Tibial artery (tissue), 4 donors: ENCODE measurements at regions not wholly inside any gene's neighbourhood (a gene's known extent, or its start where the extent isn't known, plus 50 kb on each side); places are given as distances from the start of the nearest gene placed in this dataset.

Source experiments
- DNase-seq, 2 donors: peaks; one replicate each; pipeline ENCODE4 v3.0.0-alpha.2; 2019
- H3K27ac ChIP-seq, 2 donors: fragments of 200-600 bp; sonication (generic) in 1 of 2; 1 replicate in 1 of 2; 2 replicates in 1 of 2; pipeline ENCODE4 v1.5.1; 2018 to 2019; ENCODE audit warnings: mild to moderate bottlenecking in 1 of 2
- H3K27me3 ChIP-seq, 2 donors: fragments of 200-600 bp; sonication (generic) in 1 of 2; one replicate each; pipeline versions ENCODE4 v1.5.1 to v1.6.0; 2016 to 2019
- H3K36me3 ChIP-seq, 3 donors: fragments of 200-600 bp; sonication (generic) in 2 of 3; one replicate each; pipeline ENCODE4 v1.5.1; 2016 to 2019; ENCODE audit warnings: mild to moderate bottlenecking in 2 of 3
- H3K4me1 ChIP-seq, 4 donors: fragments of 200-600 bp; sonication (generic) in 2 of 4; 1 replicate in 3 of 4; 2 replicates in 1 of 4; pipeline ENCODE4 v1.5.1; 2016 to 2019
- H3K4me3 ChIP-seq, 2 donors: fragments of 200-600 bp; sonication (generic) in 1 of 2; 1 replicate in 1 of 2; 2 replicates in 1 of 2; pipeline ENCODE4 v1.5.1; 2018 to 2019; ENCODE audit warnings: mild to moderate bottlenecking in 2 of 2
- H3K9me3 ChIP-seq, 3 donors: fragments of 200-600 bp; sonication (generic) in 1 of 3; one replicate each; pipeline ENCODE4 v1.5.1; 2016 to 2019
- CTCF ChIP-seq, 2 experiments: fragments of 200-600 bp in 1 of 2; fragments of 450-650 bp in 1 of 2; IDR thresholded peaks; one replicate each; pipeline ENCODE4 v1.5.1; 2017 to 2019; ENCODE audit warnings: antibody characterized with exemption in 2 of 2, mild to moderate bottlenecking in 1 of 2, moderate library complexity in 1 of 2
- intact Hi-C: fragments of 100-400 bp; cut with DNase I; formaldehyde crosslinking; loops from one replicate; pipeline ENCODE4 v1.15.0; 2023; ENCODE audit warnings: low total_unique reads

- Histone ChIP-seq H3K9me3 (no peaks in the 10 kb centered on the region), H3K27me3 (no peaks in the 10 kb centered on the region), H3K4me1 (peaks cover 0 to 4% (median 0%) of the 10 kb centered on the region in 4 donors), H3K36me3 (no peaks in the 10 kb centered on the region), H3K4me3 (no peak overlapping the region), H3K27ac (no peak overlapping the region)
- intact Hi-C loops, result no loop called here
- no peak for DNase-seq
- no peak for TF ChIP-seq CTCF (IDR thresholded peaks at IDR 0.05)
Measured at GRCh38 chr5:14976486-14976885, 104.9 kb upstream of the ANKH start.

DNA sequence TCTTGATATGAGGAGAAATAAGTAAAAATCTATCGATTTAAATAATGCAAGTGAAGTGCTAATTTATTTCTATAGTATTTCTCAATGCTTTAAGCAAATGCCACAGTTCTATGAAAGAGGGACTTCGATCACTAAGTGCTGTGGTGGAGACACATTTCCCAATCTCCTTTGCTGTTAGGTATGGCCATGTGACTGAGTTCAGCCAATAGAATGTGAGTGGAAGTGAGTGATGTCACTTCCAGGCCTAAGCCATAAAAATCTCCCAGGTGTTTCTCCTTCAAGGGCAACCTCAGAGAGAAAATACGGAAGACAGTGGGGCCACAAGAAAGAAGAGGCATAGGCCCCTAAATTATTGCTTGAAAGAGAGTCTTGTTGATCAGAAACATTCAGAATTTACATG is 100.3 kb upstream of the ANKH start:
- H3K27me3 ChIP-seq, result no peaks in the 10 kb centered on the region
- TF ChIP-seq CTCF (IDR thresholded peaks at IDR 0.05), result no peak
- no peak overlapping the region for H3K4me3 ChIP-seq
- no peaks in the 10 kb centered on the region for H3K4me1 ChIP-seq
- intact Hi-C loops, result no loop called here
- no peak overlapping the region for H3K27ac ChIP-seq
- H3K9me3 ChIP-seq, result no peaks in the 10 kb centered on the region
- DNase-seq, result no peak
- no peaks in the 10 kb centered on the region for H3K36me3 ChIP-seq

- Histone ChIP-seq H3K4me3 (no peak overlapping the region), H3K27ac (no peak overlapping the region), H3K36me3 (no peaks in the 10 kb centered on the region), H3K4me1 (no peaks in the 10 kb centered on the region), H3K27me3 (no peaks in the 10 kb centered on the region), H3K9me3 (no peaks in the 10 kb centered on the region)
- TF ChIP-seq CTCF (IDR thresholded peaks at IDR 0.05), result no peak
- intact Hi-C loops, result no loop called here
- DNase-seq, result no peak
Measured at GRCh38 chr5:14968796-14969195, 97.2 kb upstream of the ANKH start.

GRCh38 chr5:14967166-14967565 is 95.6 kb upstream of the ANKH start:
- intact Hi-C loops, result no loop called here
- Histone ChIP-seq H3K4me3 (no peak overlapping the region), H3K27me3 (no peaks in the 10 kb centered on the region), H3K36me3 (no peaks in the 10 kb centered on the region), H3K27ac (no peak overlapping the region), H3K4me1 (no peaks in the 10 kb centered on the region), H3K9me3 (no peaks in the 10 kb centered on the region)
- no peak for DNase-seq
- TF ChIP-seq CTCF (IDR thresholded peaks at IDR 0.05), result no peak

- TF ChIP-seq CTCF (IDR thresholded peaks at IDR 0.05), result no peak
Measured at GRCh38 chr5:14965815-14966214, 94.2 kb upstream of the ANKH start.

GRCh38 chr5:14962604-14963003 is 91.0 kb upstream of the ANKH start:
- no peak overlapping the region for H3K27ac ChIP-seq
- H3K9me3 ChIP-seq, result no peaks in the 10 kb centered on the region
- DNase-seq, result no peak

More at GRCh38 chr5:14965815-14966214, 94.2 kb upstream of the ANKH start:
- no peaks in the 10 kb centered on the region for H3K36me3 ChIP-seq
- no peak overlapping the region for H3K27ac ChIP-seq
- DNase-seq, result no peak
- no peaks in the 10 kb centered on the region for H3K4me1 ChIP-seq
- no peaks in the 10 kb centered on the region for H3K27me3 ChIP-seq
- intact Hi-C loops, result no loop called here
- no peak overlapping the region for H3K4me3 ChIP-seq
- no peaks in the 10 kb centered on the region for H3K9me3 ChIP-seq

More at GRCh38 chr5:14962604-14963003, 91.0 kb upstream of the ANKH start:
- no peaks in the 10 kb centered on the region for H3K27me3 ChIP-seq
- H3K36me3 ChIP-seq, result no peaks in the 10 kb centered on the region
- no peak overlapping the region for H3K4me3 ChIP-seq
- no peaks in the 10 kb centered on the region for H3K4me1 ChIP-seq
- intact Hi-C loops, result no loop called here
- TF ChIP-seq CTCF (IDR thresholded peaks at IDR 0.05), result no peak
